ENCODE measurements at regions not wholly inside any gene's neighbourhood (a gene's known extent, or its start where the extent isn't known, plus 50 kb on each side); places are given as distances from the start of the nearest gene placed in this dataset.

DNA sequence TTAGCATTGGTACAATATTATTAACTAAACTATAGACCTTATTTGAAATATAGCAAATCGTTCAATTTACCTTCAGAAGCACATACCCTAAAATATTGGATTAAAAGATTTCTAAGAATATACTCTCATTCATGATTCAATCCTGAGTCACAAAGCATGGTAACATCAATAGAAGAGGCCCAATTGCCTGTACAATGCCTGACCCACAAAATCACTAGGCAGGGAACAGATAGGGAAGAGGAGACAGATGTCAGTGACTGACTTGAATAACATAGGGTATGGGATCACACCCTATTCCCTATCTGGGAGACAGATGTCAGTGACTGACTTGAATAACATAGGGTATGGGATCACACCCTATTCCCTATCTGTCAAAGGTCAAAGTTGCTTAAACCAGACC, 611.6 kb upstream of the VRK2 start (continued):
- TF ChIP-seq EP300 (IDR thresholded peaks at IDR 0.05; ENCODE audit: borderline replicate concordance in 1 of 2, low read depth in 2 of 2, low read length in 2 of 2) (no peak), CBX8 (IDR thresholded peaks at IDR 0.05; ENCODE audit: borderline replicate concordance, low read depth, low read length) (no peak), ZNF274 (IDR thresholded peaks at IDR 0.05; ENCODE audit: borderline replicate concordance, extremely low read depth, low read length) (no peak), POLR2AphosphoS5 (IDR thresholded peaks at IDR 0.05; ENCODE audit: low read depth, low read length) (no peak), GABPA (IDR thresholded peaks at IDR 0.05; ENCODE audit: borderline replicate concordance, insufficient read depth, low read length) (no peak)

All from H1 (cell line).